MCF 10A (cell line): ENCODE measurements at regions not wholly inside any gene's neighbourhood (a gene's known extent, or its start where the extent isn't known, plus 50 kb on each side); places are given as distances from the start of the nearest gene placed in this dataset.

Experiments
- BruUV-seq: library from RNA; stranded (reverse); fragments of 400-500 nt; replicated peaks from 2 replicates; lab custom pipeline; 2021; lab: Mats Ljungman, UMichigan
- CTCF ChIA-PET: fragments of 300-600 bp; sonication (Branson Sonifier 250); formaldehyde crosslinking; extraction: SDS; loops from one replicate; lab custom pipeline; 2021; ENCODE audit warnings: antibody characterized with exemption, inconsistent platforms; lab: Yijun Ruan, JAX
- POLR2A ChIA-PET: fragments of 300-600, 350-650 bp; sonication (Branson Sonifier 250); formaldehyde crosslinking; extraction: SDS; loops from one replicate; lab custom pipeline; 2020; ENCODE audit warnings: antibody characterized with exemption, inconsistent platforms; lab: Yijun Ruan, JAX
- DNase-seq: peaks from one replicate; pipeline ENCODE4 v3.0.0-alpha.2; 2018; ENCODE audit not compliant: unreplicated experiment
- H3K27ac Mint-ChIP-seq: one replicate; pipeline ENCODE4 v1.8.0; 2022; ENCODE audit warnings: mild to moderate bottlenecking, low read depth, mixed read lengths; ENCODE audit not compliant: unreplicated experiment
- H3K27me3 Mint-ChIP-seq: one replicate; pipeline ENCODE4 v1.8.0; 2022; ENCODE audit warnings: mixed read lengths; ENCODE audit not compliant: insufficient read depth, unreplicated experiment
- H3K36me3 Mint-ChIP-seq: one replicate; pipeline ENCODE4 v1.8.0; 2022; ENCODE audit warnings: mild to moderate bottlenecking, moderate library complexity, mixed read lengths; ENCODE audit not compliant: insufficient read depth, unreplicated experiment
- H3K4me1 Mint-ChIP-seq: one replicate; pipeline ENCODE4 v1.8.0; 2022; ENCODE audit warnings: mixed read lengths; ENCODE audit not compliant: insufficient read depth, unreplicated experiment
- H3K4me3 Mint-ChIP-seq: one replicate; pipeline ENCODE4 v1.8.0; 2022; ENCODE audit warnings: mild to moderate bottlenecking, moderate library complexity, mixed read lengths; ENCODE audit not compliant: unreplicated experiment
- H3K9me3 Mint-ChIP-seq: one replicate; pipeline ENCODE4 v1.8.0; 2022; ENCODE audit warnings: mixed read lengths; ENCODE audit not compliant: unreplicated experiment
- CTCF ChIP-seq: fragments of 200-600 bp; IDR thresholded peaks from one replicate; pipeline ENCODE4 v1.8.0; 2022; ENCODE audit warnings: antibody characterized with exemption, mild to moderate bottlenecking; ENCODE audit not compliant: unreplicated experiment
- intact Hi-C: fragments of 100-400 bp; cut with micrococcal nuclease; formaldehyde crosslinking; loops from 2 replicates; pipeline ENCODE4 v1.14.1; 2022

- Mint-ChIP-seq H3K27me3 (no peaks in the 10 kb centered on the region), H3K4me1 (peaks cover 29% of the 10 kb centered on the region), H3K36me3 (no peaks in the 10 kb centered on the region), H3K4me3 (no peak overlapping the region), H3K27ac (no peak overlapping the region), H3K9me3 (no peaks in the 10 kb centered on the region)
- TF ChIP-seq CTCF: no peak
- BruUV-seq: no TSS peak
- POLR2A ChIA-PET: interaction anchor here (0.5 to 0.7 kb wide), 3 partner anchors 15 to 1168 kb away, joined by 3 to 4 read pairs (median 3); no protein-coding TSS in a partner anchor
- CTCF ChIA-PET: interaction anchor here (0.7 kb wide), 1 partner anchor 1023 kb away, joined by 4 read pairs; no protein-coding TSS in a partner anchor
- intact Hi-C loops: loop anchor here (10.0 kb wide), 1 partner anchor 124 kb away; no protein-coding TSS in a partner anchor
- no peak for DNase-seq
These were observed 147.7 kb downstream of the MIS18A start for GRCh38 chr21:32131164-32131563.

GRCh38 chr21:32130031-32130891 lies 148.6 kb downstream of the MIS18A start:
- no peaks in the 10 kb centered on the region for H3K9me3 Mint-ChIP-seq

GRCh38 chr21:32127081-32127480 lies 151.8 kb downstream of the MIS18A start:
- Mint-ChIP-seq H3K27me3 (peaks cover 18% of the 10 kb centered on the region), H3K27ac (no peak overlapping the region), H3K4me3 (no peak overlapping the region), H3K9me3 (peaks cover 15% of the 10 kb centered on the region), H3K36me3 (peaks cover 4% of the 10 kb centered on the region), H3K4me1 (peaks cover 12% of the 10 kb centered on the region)
- no peak for DNase-seq
- TF ChIP-seq CTCF: no peak
- intact Hi-C loops: no loop called here
- POLR2A ChIA-PET: no interaction called here
- CTCF ChIA-PET: interaction anchor here (0.6 kb wide), 1 partner anchor 937 kb away, joined by 5 read pairs; no protein-coding TSS in a partner anchor
- BruUV-seq: no TSS peak

More at GRCh38 chr21:32130031-32130891, 148.6 kb downstream of the MIS18A start:
- H3K36me3 Mint-ChIP-seq: no peaks in the 10 kb centered on the region
- TF ChIP-seq CTCF: no peak
- no peaks in the 10 kb centered on the region for H3K27me3 Mint-ChIP-seq
- no peak overlapping the region for H3K27ac Mint-ChIP-seq
- intact Hi-C loops: loop anchor here (10.0 kb wide), 1 partner anchor 125 kb away; no protein-coding TSS in a partner anchor
- CTCF ChIA-PET: no interaction called here
- H3K4me1 Mint-ChIP-seq: peaks cover 20% of the 10 kb centered on the region
- H3K4me3 Mint-ChIP-seq: no peak overlapping the region
- POLR2A ChIA-PET: no interaction called here
- DNase-seq: no peak
- no TSS peak for BruUV-seq

- no TSS peak for BruUV-seq
- no peak overlapping the region for H3K27ac Mint-ChIP-seq
- ChIA-PET POLR2A (no interaction called here), CTCF (no interaction called here)
- no peak for TF ChIP-seq CTCF
- no peak for DNase-seq
- peaks cover 8% of the 10 kb centered on the region for H3K36me3 Mint-ChIP-seq
- H3K27me3 Mint-ChIP-seq: peaks cover 23% of the 10 kb centered on the region
- no peak overlapping the region for H3K4me3 Mint-ChIP-seq
- peaks cover 18% of the 10 kb centered on the region for H3K9me3 Mint-ChIP-seq
- no peaks in the 10 kb centered on the region for H3K4me1 Mint-ChIP-seq
- intact Hi-C loops: no loop called here
These were observed 156.8 kb downstream of the MIS18A start for GRCh38 chr21:32122082-32122481.
